DND-41 (cell line): ENCODE measurements at regions not wholly inside any gene's neighbourhood (a gene's known extent, or its start where the extent isn't known, plus 50 kb on each side); places are given as distances from the start of the nearest gene placed in this dataset.

Experiments
- ATAC-seq: fragments of 200-7000 bp; cut with Tn5 transposase; 3 replicates; pipeline ENCODE4 v1.9.1; 2021; ENCODE audit warnings: low read depth; ENCODE audit not compliant: insufficient read depth
- DNase-seq: peaks from one replicate; pipeline ENCODE4 v3.0.0-alpha.2; 2020
- H2AFZ ChIP-seq: 2 replicates; pipeline ENCODE4 v1.6.0; 2012; ENCODE audit warnings: low read depth, low read length
- H3K27ac ChIP-seq: 2 replicates; pipeline ENCODE4 v1.5.1; 2012; ENCODE audit warnings: low read length, inconsistent platforms
- H3K27me3 ChIP-seq: fragments of 200-600 bp; sonication (generic); 2 replicates; pipeline ENCODE4 v1.6.0; 2012; ENCODE audit warnings: low read length, mild to moderate bottlenecking, inconsistent platforms; ENCODE audit not compliant: insufficient read depth, poor library complexity
- H3K36me3 ChIP-seq: 2 replicates; pipeline ENCODE4 v1.5.1; 2012; ENCODE audit warnings: low read length, inconsistent platforms; ENCODE audit not compliant: insufficient read depth
- H3K4me1 ChIP-seq: 2 replicates; pipeline ENCODE4 v1.5.1; 2012; ENCODE audit warnings: mild to moderate bottlenecking, low read length; ENCODE audit not compliant: insufficient read depth
- H3K4me2 ChIP-seq: 2 replicates; pipeline ENCODE4 v1.6.0; 2012; ENCODE audit warnings: mild to moderate bottlenecking, moderate library complexity, low read length, inconsistent platforms; ENCODE audit not compliant: insufficient read depth
- H3K4me3 ChIP-seq, 2 experiments: fragments of 200-600 bp in 1 of 2; shearing (Covaris generic) in 1 of 2; 2 replicates each; pipeline ENCODE4 v1.5.1; 2012 to 2016; ENCODE audit warnings: inconsistent platforms in 2 of 2, low read length in 2 of 2, mild to moderate bottlenecking in 2 of 2, low read depth in 1 of 2, moderate library complexity in 1 of 2
- H3K79me2 ChIP-seq: 2 replicates; pipeline ENCODE4 v1.6.0; 2012; ENCODE audit warnings: low read length, inconsistent platforms; ENCODE audit not compliant: insufficient read depth
- H3K9ac ChIP-seq: 2 replicates; pipeline ENCODE4 v1.6.0; 2012; ENCODE audit warnings: low read depth, mild to moderate bottlenecking, inconsistent platforms, low read length, moderate library complexity
- H3K9me3 ChIP-seq: 2 replicates; pipeline ENCODE4 v1.5.1; 2012; ENCODE audit warnings: low read length, moderate library complexity, mild to moderate bottlenecking, inconsistent platforms; ENCODE audit not compliant: insufficient read depth, severe bottlenecking
- H4K20me1 ChIP-seq: 2 replicates; pipeline ENCODE4 v1.6.0; 2012; ENCODE audit warnings: low read length; ENCODE audit not compliant: insufficient read depth
- EZH2 ChIP-seq: IDR thresholded peaks from 3 replicates; pipeline ENCODE4 v1.6.1; 2012; ENCODE audit warnings: borderline replicate concordance, low read depth, mild to moderate bottlenecking, moderate library complexity, low read length, inconsistent platforms; ENCODE audit not compliant: severe bottlenecking
- TF ChIP-seq, protein P1 (sequence below): IDR thresholded peaks from 2 replicates; pipeline ENCODE4 v1.5.1; 2012; ENCODE audit warnings: borderline replicate concordance, low read length, moderate library complexity, mild to moderate bottlenecking; ENCODE audit not compliant: poor library complexity, severe bottlenecking; ENCODE audit errors: extremely low read depth

DNA sequence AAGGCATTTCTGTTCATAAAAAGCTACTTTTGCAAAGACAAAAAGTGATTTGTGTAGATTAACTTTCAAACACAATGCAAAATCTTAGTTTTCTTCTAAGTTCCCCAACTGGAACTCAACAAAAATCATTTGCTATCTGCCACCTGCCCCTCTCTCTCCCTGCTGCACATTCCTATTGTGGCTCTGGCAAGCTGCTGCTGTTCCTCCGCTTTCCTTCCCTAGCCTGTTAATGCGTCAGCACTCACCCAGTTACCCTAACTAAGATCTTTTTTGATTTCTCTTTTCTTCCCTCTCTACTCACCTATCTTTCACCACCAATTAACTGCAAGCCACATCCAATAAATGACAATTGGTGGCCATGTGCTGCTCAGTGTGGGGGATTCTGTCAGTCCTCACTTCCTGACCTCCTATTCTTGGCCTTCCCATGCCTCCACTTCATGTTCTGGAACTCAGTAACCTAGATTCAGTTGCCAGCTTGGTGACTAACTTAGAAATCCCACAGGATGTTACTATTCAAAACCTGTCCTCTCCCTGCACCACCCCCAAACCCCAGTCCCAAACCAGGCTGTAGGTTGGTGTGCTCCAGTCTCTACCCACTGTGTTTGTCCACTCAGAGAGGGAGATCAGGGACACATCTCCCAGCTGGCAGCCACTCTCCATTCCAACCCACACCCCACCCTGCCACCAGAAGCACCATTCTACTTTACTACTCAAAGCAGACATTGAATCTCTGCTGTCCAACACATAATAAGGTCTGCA, 140.2 kb upstream of the CTTNBP2 start:
- Histone ChIP-seq H3K9me3 (peaks cover 6% of the 10 kb centered on the region), H3K36me3 (no peaks in the 10 kb centered on the region), H3K79me2 (no peaks in the 10 kb centered on the region), H3K4me3 (no peak overlapping the region), H3K9ac (no peak overlapping the region), H3K4me1 (no peaks in the 10 kb centered on the region), H3K4me2 (no peak overlapping the region), H4K20me1 (no peaks in the 10 kb centered on the region), H2AFZ (no peak overlapping the region), H3K27ac (no peak overlapping the region), H3K27me3 (no peaks in the 10 kb centered on the region)
- ATAC-seq (no peak), DNase-seq (no peak)
- no peak for TF ChIP-seq EZH2
- TF ChIP-seq, protein P1, sequence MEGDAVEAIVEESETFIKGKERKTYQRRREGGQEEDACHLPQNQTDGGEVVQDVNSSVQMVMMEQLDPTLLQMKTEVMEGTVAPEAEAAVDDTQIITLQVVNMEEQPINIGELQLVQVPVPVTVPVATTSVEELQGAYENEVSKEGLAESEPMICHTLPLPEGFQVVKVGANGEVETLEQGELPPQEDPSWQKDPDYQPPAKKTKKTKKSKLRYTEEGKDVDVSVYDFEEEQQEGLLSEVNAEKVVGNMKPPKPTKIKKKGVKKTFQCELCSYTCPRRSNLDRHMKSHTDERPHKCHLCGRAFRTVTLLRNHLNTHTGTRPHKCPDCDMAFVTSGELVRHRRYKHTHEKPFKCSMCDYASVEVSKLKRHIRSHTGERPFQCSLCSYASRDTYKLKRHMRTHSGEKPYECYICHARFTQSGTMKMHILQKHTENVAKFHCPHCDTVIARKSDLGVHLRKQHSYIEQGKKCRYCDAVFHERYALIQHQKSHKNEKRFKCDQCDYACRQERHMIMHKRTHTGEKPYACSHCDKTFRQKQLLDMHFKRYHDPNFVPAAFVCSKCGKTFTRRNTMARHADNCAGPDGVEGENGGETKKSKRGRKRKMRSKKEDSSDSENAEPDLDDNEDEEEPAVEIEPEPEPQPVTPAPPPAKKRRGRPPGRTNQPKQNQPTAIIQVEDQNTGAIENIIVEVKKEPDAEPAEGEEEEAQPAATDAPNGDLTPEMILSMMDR = no peak

DNA sequence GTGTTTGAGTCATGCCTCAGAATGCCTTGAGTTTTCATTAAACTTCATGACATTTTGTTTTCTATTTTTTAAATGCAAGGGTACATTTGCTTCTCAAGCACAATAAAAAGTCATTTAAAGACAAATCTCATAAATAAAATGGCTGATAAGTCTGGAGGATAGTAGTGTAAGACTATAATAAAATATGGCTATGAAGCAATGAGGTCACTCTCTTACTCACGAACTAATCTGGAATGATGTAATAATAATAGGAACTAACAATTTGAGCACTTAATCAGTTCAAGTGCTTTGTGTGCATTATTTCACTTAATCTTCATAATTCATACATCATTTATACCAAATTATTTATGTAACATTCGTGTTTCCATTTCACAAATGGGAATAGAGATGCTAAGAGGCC, 149.3 kb upstream of the CTTNBP2 start:
- H3K9ac ChIP-seq = no peak overlapping the region
- no peak overlapping the region for H3K27ac ChIP-seq
- no peak for TF ChIP-seq EZH2
- TF ChIP-seq, protein P1 = no peak
- H3K4me3 ChIP-seq = no peak overlapping the region
- H3K4me2 ChIP-seq = no peak overlapping the region
- no peaks in the 10 kb centered on the region for H3K27me3 ChIP-seq
- no peaks in the 10 kb centered on the region for H3K4me1 ChIP-seq
- H3K36me3 ChIP-seq = no peaks in the 10 kb centered on the region
- no peaks in the 10 kb centered on the region for H4K20me1 ChIP-seq
- no peak for ATAC-seq
- peaks cover 2% of the 10 kb centered on the region for H3K9me3 ChIP-seq
- DNase-seq = no peak
- no peak overlapping the region for H2AFZ ChIP-seq
- H3K79me2 ChIP-seq = no peaks in the 10 kb centered on the region

DNA sequence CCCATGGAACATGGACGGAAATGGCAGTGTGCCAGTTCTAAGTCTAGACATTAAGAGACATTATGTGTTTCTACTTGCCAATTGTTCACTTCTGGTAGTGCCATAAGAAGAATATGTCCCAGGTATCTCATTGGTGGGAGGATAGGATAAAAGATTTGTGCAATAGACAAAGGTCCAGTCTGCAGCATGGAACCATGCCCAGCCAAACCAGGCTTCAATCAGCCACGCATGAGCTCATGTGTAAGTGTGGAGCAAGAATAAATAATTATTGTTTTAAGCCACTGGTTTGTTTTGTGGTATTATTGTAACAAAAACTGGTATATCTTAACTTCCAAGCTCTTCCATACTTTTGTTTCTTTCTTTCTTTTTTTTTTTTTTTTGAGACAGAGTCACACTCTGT, 153.6 kb upstream of the CTTNBP2 start:
- H3K27ac ChIP-seq = no peak overlapping the region
- TF ChIP-seq, protein P1 = no peak
- no peak for TF ChIP-seq EZH2
- no peak for ATAC-seq

DNA sequence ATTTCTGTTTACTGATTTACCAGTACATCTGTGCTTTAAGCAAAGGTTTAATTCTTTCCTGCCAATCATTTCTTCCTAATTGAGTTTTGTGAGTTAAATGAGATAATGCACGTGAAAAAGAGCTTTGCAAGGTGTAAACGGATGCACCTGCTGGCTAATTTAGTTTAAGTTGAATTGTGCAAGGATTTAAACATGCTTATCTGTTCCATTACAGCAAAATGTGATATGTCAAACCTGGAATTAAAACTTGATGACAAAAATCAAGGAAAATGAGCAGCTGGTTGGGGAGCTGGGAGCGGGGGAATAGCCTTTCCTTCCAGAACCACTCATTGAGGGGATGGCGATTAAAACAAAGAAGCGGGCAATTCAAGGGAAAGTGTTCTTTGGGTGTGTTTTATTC, 155.0 kb upstream of the CTTNBP2 start:
- H3K79me2 ChIP-seq = no peaks in the 10 kb centered on the region
- H3K4me3 ChIP-seq = no peak overlapping the region
- no peak for ATAC-seq
- H3K36me3 ChIP-seq = no peaks in the 10 kb centered on the region
- H3K9me3 ChIP-seq = no peaks in the 10 kb centered on the region
- no peak overlapping the region for H3K4me2 ChIP-seq
- no peaks in the 10 kb centered on the region for H3K4me1 ChIP-seq
- H2AFZ ChIP-seq = no peak overlapping the region
- DNase-seq = no peak
- H3K27ac ChIP-seq = no peak overlapping the region
- no peaks in the 10 kb centered on the region for H4K20me1 ChIP-seq
- no peak overlapping the region for H3K9ac ChIP-seq
- no peaks in the 10 kb centered on the region for H3K27me3 ChIP-seq
- TF ChIP-seq, protein P1 = no peak
- no peak for TF ChIP-seq EZH2

More for the DNA sequence above, 153.6 kb upstream of the CTTNBP2 start:
- Histone ChIP-seq H3K27me3 (no peaks in the 10 kb centered on the region), H2AFZ (no peak overlapping the region), H3K9me3 (no peaks in the 10 kb centered on the region), H3K4me1 (no peaks in the 10 kb centered on the region), H3K4me2 (no peak overlapping the region), H3K9ac (no peak overlapping the region), H3K79me2 (no peaks in the 10 kb centered on the region), H4K20me1 (no peaks in the 10 kb centered on the region), H3K4me3 (no peak overlapping the region), H3K36me3 (no peaks in the 10 kb centered on the region)
- no peak for DNase-seq
